K562 (cell line): ENCODE measurements at regions not wholly inside any gene's neighbourhood (a gene's known extent, or its start where the extent isn't known, plus 50 kb on each side); places are given as distances from the start of the nearest gene placed in this dataset.

Experiments
- ATAC-seq: fragments of 200-7000 bp; cut with Tn5 transposase; 3 replicates; pipeline ENCODE4 v1.9.1; 2020; ENCODE audit warnings: moderate library complexity
- BruUV-seq: library from RNA; stranded (reverse); fragments of 400-500 nt; replicated peaks from 2 replicates; lab custom pipeline; 2021; lab: Mats Ljungman, UMichigan
- CTCF ChIA-PET: fragments of 300-600 bp; formaldehyde crosslinking; extraction: SDS; loops from one replicate; lab custom pipeline; 2021; ENCODE audit warnings: low intra/inter-chr PET ratio; lab: Yijun Ruan, JAX
- POLR2A ChIA-PET: fragments of 300-600, 350-650 bp; sonication (Branson Sonifier 250); formaldehyde crosslinking; extraction: SDS; loops from one replicate; lab custom pipeline; 2021; ENCODE audit warnings: antibody characterized with exemption, inconsistent platforms; lab: Yijun Ruan, JAX
- DNase-seq, 4 experiments: peaks; one replicate each; pipeline versions ENCODE4 v3.0.0 to v3.0.0-alpha.2; 2011 to 2018; ENCODE audit warnings: low spot score in 3 of 4, mixed read lengths in 3 of 4; ENCODE audit errors: extremely low read depth in 1 of 4
- FAIRE-seq: peaks from 2 replicates; lab custom pipeline; 2011; peaks lifted over from hg19 to GRCh38; lab: Jason Lieb, UNC
- H2AFZ ChIP-seq: 2 replicates; pipeline ENCODE4 v1.6.0; 2011; ENCODE audit warnings: low read depth, low read length, control low read depth, inconsistent platforms
- H3K27ac ChIP-seq: fragments of 200-600 bp; 3 replicates; pipeline ENCODE4 v1.8.0; 2011; ENCODE audit warnings: low read depth, mild to moderate bottlenecking, control low read depth, inconsistent platforms, low read length, moderate library complexity, mixed read lengths; ENCODE audit errors: extremely low read depth
- H3K27me3 ChIP-seq, 2 experiments: fragments of 300-600 bp in 1 of 2; 2 replicates in 1 of 2; 3 replicates in 1 of 2; pipeline versions ENCODE4 v1.6.0 to v1.8.0; 2011; ENCODE audit warnings: inconsistent platforms in 2 of 2, low read length in 2 of 2, mild to moderate bottlenecking in 1 of 2, mixed read lengths in 1 of 2, moderate library complexity in 1 of 2; ENCODE audit not compliant: control insufficient read depth in 2 of 2, insufficient read depth in 2 of 2
- H3K36me3 ChIP-seq: fragments of 300-600 bp; 3 replicates; pipeline ENCODE4 v1.8.0; 2011; ENCODE audit warnings: mild to moderate bottlenecking, low read length, inconsistent platforms; ENCODE audit not compliant: control insufficient read depth, insufficient read depth
- H3K4me1 ChIP-seq, 2 experiments: fragments of 200-600 bp in 1 of 2; replicated peaks in 1 of 2; 2 replicates in 1 of 2; 3 replicates in 1 of 2; pipeline versions ENCODE4 v1.5.1 to v1.8.0; 2011; ENCODE audit warnings: inconsistent platforms in 2 of 2, low read length in 2 of 2, mild to moderate bottlenecking in 1 of 2, mixed read lengths in 1 of 2, moderate library complexity in 1 of 2; ENCODE audit not compliant: control insufficient read depth in 2 of 2, insufficient read depth in 2 of 2
- H3K4me2 ChIP-seq: 2 replicates; pipeline ENCODE4 v1.6.1; 2011; ENCODE audit warnings: low read length, control low read depth, inconsistent platforms, mixed read lengths; ENCODE audit not compliant: insufficient read depth
- H3K4me3 ChIP-seq: fragments of 200-600 bp; sonication (generic), shearing (Covaris generic); 2 replicates; pipeline ENCODE4 v1.5.1; 2016; ENCODE audit warnings: control low read depth, inconsistent platforms
- H3K79me2 ChIP-seq: fragments of 200-600 bp; 3 replicates; pipeline ENCODE4 v1.8.0; 2011; ENCODE audit warnings: low read length, inconsistent platforms; ENCODE audit not compliant: control insufficient read depth, insufficient read depth
- H3K9ac ChIP-seq, 2 experiments: 2 replicates each; pipeline versions ENCODE4 v1.6.0 to v1.6.1; 2011; ENCODE audit warnings: low read depth in 2 of 2, low read length in 2 of 2, control low read depth in 1 of 2, inconsistent platforms in 1 of 2, mild to moderate bottlenecking in 1 of 2, mixed read lengths in 1 of 2; ENCODE audit not compliant: insufficient read depth in 1 of 2
- H3K9me1 ChIP-seq: one replicate; pipeline ENCODE4 v1.6.0; 2011; ENCODE audit warnings: inconsistent platforms, mild to moderate bottlenecking, low read length, moderate library complexity; ENCODE audit not compliant: control insufficient read depth, insufficient read depth
- H3K9me3 ChIP-seq: replicated peaks from 2 replicates; pipeline ENCODE4 v1.5.1; 2011; ENCODE audit warnings: low read depth, low read length, inconsistent platforms; ENCODE audit not compliant: control insufficient read depth, insufficient read depth
- H4K20me1 ChIP-seq: replicated peaks from 2 replicates; pipeline ENCODE4 v1.6.1; 2011; ENCODE audit warnings: low read length, inconsistent platforms, mixed read lengths; ENCODE audit not compliant: control insufficient read depth, insufficient read depth
- BMI1 ChIP-seq: fragments of 150-350 bp; IDR thresholded peaks from 2 replicates; pipeline ENCODE4 v1.6.1; 2014; ENCODE audit warnings: low read length
- BRF1 ChIP-seq: IDR thresholded peaks from 3 replicates; pipeline ENCODE4 v1.6.1; 2011; ENCODE audit warnings: borderline replicate concordance, mild to moderate bottlenecking; ENCODE audit not compliant: insufficient read length; ENCODE audit errors: extremely low read depth
- CC2D1A ChIP-seq: fragments of 450-650 bp; IDR thresholded peaks from 2 replicates; pipeline ENCODE4 v1.6.1; 2017; ENCODE audit warnings: mild to moderate bottlenecking
- CXXC5 ChIP-seq: fragments of 250-450 bp; sonication (Bioruptor Pico); IDR thresholded peaks from 2 replicates; pipeline ENCODE4 v1.8.0; 2022; ENCODE audit warnings: inconsistent platforms, mild to moderate bottlenecking, moderate library complexity
- EGR1 ChIP-seq: fragments of 450-650 bp; conservative IDR thresholded peaks from 2 replicates; pipeline ENCODE4 v1.6.1; 2017; ENCODE audit warnings: mild to moderate bottlenecking
- HMG20A ChIP-seq: fragments of 450-650 bp; formaldehyde crosslinking; conservative IDR thresholded peaks from 2 replicates; pipeline ENCODE4 v1.4.0; 2020; ENCODE audit warnings: mild to moderate bottlenecking, mixed read lengths
- HOXB6 ChIP-seq: fragments of 250-450 bp; sonication (Bioruptor Pico); IDR thresholded peaks from 2 replicates; pipeline ENCODE4 v1.5.1; 2022; ENCODE audit warnings: mild to moderate bottlenecking, borderline replicate concordance
- JUN ChIP-seq, 2 experiments: sonication (generic) in 1 of 2; formaldehyde crosslinking in 1 of 2; IDR thresholded peaks; 2 replicates each; pipeline versions ENCODE4 v1.6.1 to v1.8.0; 2012 to 2022; ENCODE audit warnings: borderline replicate concordance in 2 of 2, mild to moderate bottlenecking in 2 of 2, improper control_type of control experiment in 1 of 2, low read depth in 1 of 2, low read length in 1 of 2, missing genetic modification reagents in 1 of 2
- KLF1 ChIP-seq: fragments of 450-650 bp; IDR thresholded peaks from 2 replicates; pipeline ENCODE4 v1.6.1; 2016; ENCODE audit warnings: missing genetic modification characterization, missing compliant biosample characterization
- PHF21A ChIP-seq: fragments of 450-650 bp; IDR thresholded peaks from 2 replicates; pipeline ENCODE4 v1.6.1; 2017; ENCODE audit warnings: low read depth, borderline replicate concordance
- RBM34 ChIP-seq: fragments of 200-400 bp; formaldehyde crosslinking; IDR thresholded peaks from 2 replicates; pipeline ENCODE4 v1.6.1; 2018; ENCODE audit warnings: low read length, borderline replicate concordance; ENCODE audit not compliant: insufficient read depth
- RNF2 ChIP-seq: sonication (generic); IDR thresholded peaks from 2 replicates; pipeline ENCODE4 v1.6.1; 2016
- ZBED1 ChIP-seq: IDR thresholded peaks from 2 replicates; pipeline ENCODE4 v1.6.1; 2014
- ZC3H4 ChIP-seq: sonication (generic); formaldehyde crosslinking; IDR thresholded peaks from 2 replicates; pipeline ENCODE4 v1.9.0; 2021; ENCODE audit warnings: missing genetic modification reagents, borderline replicate concordance
- ZNF3 ChIP-seq: fragments of 250-450 bp; sonication (Bioruptor Pico); IDR thresholded peaks from 2 replicates; pipeline ENCODE4 v1.5.0; 2021; ENCODE audit warnings: mild to moderate bottlenecking, moderate library complexity
- ZNF76 ChIP-seq: fragments of 250-450 bp; sonication (Bioruptor Pico); IDR thresholded peaks from 2 replicates; pipeline ENCODE4 v1.4.0; 2020; ENCODE audit warnings: mild to moderate bottlenecking, moderate library complexity, borderline replicate concordance
- ZNF780A ChIP-seq: fragments of 250-450 bp; sonication (Bioruptor Pico); IDR thresholded peaks from 2 replicates; pipeline ENCODE4 v1.5.0; 2021; ENCODE audit warnings: mild to moderate bottlenecking
- WGBS: fragments of 100-300 bp; shearing (Covaris generic); methylation state at CpG from one replicate; pipeline ENCODE4 v1.1.6; 2016; ENCODE audit warnings: low coverage, mixed read lengths; ENCODE audit not compliant: insufficient coverage; ENCODE audit errors: missing lambda C conversion rate; 5-methylcytosine and 5-hydroxymethylcytosine counted together
- in situ Hi-C: fragments of 300-500 bp; cut with MboI; formaldehyde crosslinking; loops from 4 replicates; pipeline ENCODE4 v1.15.0; 2018; ENCODE audit warnings: inconsistent platforms, mixed read lengths
- intact Hi-C: fragments of 100-400 bp; cut with micrococcal nuclease; formaldehyde crosslinking; loops from 2 replicates; pipeline ENCODE4 v1.14.2; 2022

DNA sequence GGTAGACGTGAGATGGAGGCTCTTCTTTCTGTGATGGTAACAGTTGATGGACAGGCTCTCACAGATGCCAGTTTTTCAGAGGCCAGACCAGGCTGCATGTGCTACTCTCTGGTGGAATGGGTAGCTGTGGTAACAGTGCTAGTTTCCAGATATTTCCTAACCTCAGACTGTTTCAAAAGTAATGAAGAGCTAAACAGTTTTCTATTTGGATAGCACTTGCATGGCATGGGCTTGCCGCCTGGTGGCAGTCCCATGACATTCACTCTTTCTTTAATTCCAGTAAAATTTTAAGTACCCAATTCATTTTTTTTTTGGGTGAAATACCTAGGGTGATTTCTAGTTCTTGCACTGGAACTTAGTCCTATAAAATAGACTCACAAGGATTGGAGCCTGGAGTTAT is 220.2 kb upstream of the MAD2L1 start:
- intact Hi-C loops, result no loop called here
- Histone ChIP-seq H3K9me3 (no peaks in the 10 kb centered on the region), H3K27me3 (no peaks in the 10 kb centered on the region), H3K79me2 (no peaks in the 10 kb centered on the region), H3K9me1 (no peaks in the 10 kb centered on the region), H3K27ac (no peak overlapping the region), H3K4me3 (no peak overlapping the region), H4K20me1 (no peaks in the 10 kb centered on the region), H3K4me2 (no peak overlapping the region), H3K9ac (no peak overlapping the region), H2AFZ (no peak overlapping the region), H3K4me1 (no peaks in the 10 kb centered on the region), H3K36me3 (no peaks in the 10 kb centered on the region)
- CTCF ChIA-PET, result no interaction called here
- no peak for TF ChIP-seq EGR1
- no peak for TF ChIP-seq KLF1
- TF ChIP-seq CC2D1A, result no peak
- TF ChIP-seq JUN (IDR thresholded peaks at IDR 0.05; ENCODE audit: borderline replicate concordance, low read depth, low read length), result no peak
- TF ChIP-seq JUN (CRISPR knock-in tag; IDR thresholded peaks at IDR 0.05; ENCODE audit: borderline replicate concordance), result no peak
- TF ChIP-seq ZNF780A (CRISPR knock-in tag), result no peak
- no peak for TF ChIP-seq HMG20A (CRISPR knock-in tag)
- no peak for TF ChIP-seq ZNF3
- TF ChIP-seq BMI1, result no peak
- no peak for TF ChIP-seq ZNF76 (CRISPR knock-in tag)
- TF ChIP-seq BRF1, result no peak
- TF ChIP-seq HOXB6 (CRISPR knock-in tag), result no peak
- no peak for TF ChIP-seq ZBED1
- TF ChIP-seq RBM34, result no peak
- TF ChIP-seq CXXC5 (CRISPR knock-in tag), result no peak
- no peak for TF ChIP-seq RNF2
- no peak for TF ChIP-seq PHF21A
- TF ChIP-seq ZC3H4, result no peak
- no peak for ATAC-seq
- no peak for FAIRE-seq
- POLR2A ChIA-PET, result no interaction called here
- no peak for DNase-seq
- WGBS, result 0% methylated on average over 2 of the region's 2 CpGs
- no TSS peak for BruUV-seq
- in situ Hi-C loops, result no loop called here
